PFSK-1 (cell line): ENCODE measurements at regions not wholly inside any gene's neighbourhood (a gene's known extent, or its start where the extent isn't known, plus 50 kb on each side); places are given as distances from the start of the nearest gene placed in this dataset.

Experiments used
- FOXP2 ChIP-seq: optimal IDR thresholded peaks from 2 replicates; pipeline ENCODE3; 2011; ENCODE audit warnings: borderline replicate concordance, control low read depth, inconsistent platforms; ENCODE audit not compliant: insufficient read depth; ENCODE audit errors: extremely low read length, extremely low read depth
- POLR2AphosphoS5 ChIP-seq: IDR thresholded peaks from 2 replicates; pipeline ENCODE4 v1.6.1; 2012; ENCODE audit warnings: low read depth, mild to moderate bottlenecking, control low read depth, low read length, moderate library complexity
- REST ChIP-seq, 2 experiments: IDR thresholded peaks; 2 replicates each; pipeline versions ENCODE4 v1.6.1 to v1.8.0; 2011 to 2012; ENCODE audit warnings: low read depth in 2 of 2, low read length in 2 of 2, control low read depth in 1 of 2, inconsistent platforms in 1 of 2, mild to moderate bottlenecking in 1 of 2, moderate library complexity in 1 of 2; ENCODE audit not compliant: insufficient read depth in 1 of 2
- SIN3A ChIP-seq: IDR thresholded peaks from 2 replicates; pipeline ENCODE4 v1.6.1; 2012; ENCODE audit warnings: mild to moderate bottlenecking, low read length, moderate library complexity, borderline replicate concordance; ENCODE audit not compliant: insufficient read depth
- TAF1 ChIP-seq: IDR thresholded peaks from 2 replicates; pipeline ENCODE4 v1.6.1; 2012; ENCODE audit warnings: low read length, control low read depth, borderline replicate concordance; ENCODE audit not compliant: insufficient read depth

DNA sequence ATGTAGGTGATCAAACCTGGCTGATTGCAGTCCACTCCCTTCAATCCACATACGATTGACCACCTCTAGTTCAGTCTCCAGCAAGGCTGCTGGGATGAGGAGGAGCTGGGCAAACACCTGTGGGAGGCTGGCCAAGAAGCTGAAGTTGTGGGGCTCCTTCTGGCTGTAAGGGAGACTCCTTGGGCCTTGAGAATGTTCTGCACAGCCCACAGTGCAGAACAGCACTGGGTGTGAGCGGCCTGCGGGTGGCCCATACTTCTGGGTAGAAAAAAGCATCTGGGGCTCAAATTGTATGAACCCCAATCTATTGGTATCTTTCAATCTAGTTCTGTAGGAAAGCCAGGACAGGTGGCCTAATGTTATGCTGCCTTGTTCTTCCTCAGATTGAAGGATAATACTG is 1608.8 kb upstream of the PCDH10 start:
- no peak for TF ChIP-seq FOXP2
- TF ChIP-seq TAF1: no peak
- TF ChIP-seq POLR2AphosphoS5: no peak

- TF ChIP-seq POLR2AphosphoS5 (no peak), FOXP2 (no peak), REST (IDR thresholded peaks at IDR 0.05; ENCODE audit: insufficient read depth in 1 of 2, low read depth in 2 of 2, low read length in 2 of 2) (no peak), SIN3A (no peak), TAF1 (no peak)
These were observed 1601.5 kb upstream of the PCDH10 start for GRCh38 chr4:131547506-131547981.

- TF ChIP-seq POLR2AphosphoS5 (no peak), TAF1 (no peak), FOXP2 (no peak), SIN3A (no peak), REST (IDR thresholded peaks at IDR 0.05; ENCODE audit: insufficient read depth in 1 of 2, low read depth in 2 of 2, low read length in 2 of 2) (no peak)
These were observed 1597.8 kb upstream of the PCDH10 start for GRCh38 chr4:131551306-131551705.

- TF ChIP-seq TAF1 (no peak), POLR2AphosphoS5 (no peak), FOXP2 (no peak), SIN3A (no peak), REST (IDR thresholded peaks at IDR 0.05; ENCODE audit: insufficient read depth in 1 of 2, low read depth in 2 of 2, low read length in 2 of 2) (no peak)
These were observed 1583.1 kb upstream of the PCDH10 start for GRCh38 chr4:131566026-131566425.

DNA sequence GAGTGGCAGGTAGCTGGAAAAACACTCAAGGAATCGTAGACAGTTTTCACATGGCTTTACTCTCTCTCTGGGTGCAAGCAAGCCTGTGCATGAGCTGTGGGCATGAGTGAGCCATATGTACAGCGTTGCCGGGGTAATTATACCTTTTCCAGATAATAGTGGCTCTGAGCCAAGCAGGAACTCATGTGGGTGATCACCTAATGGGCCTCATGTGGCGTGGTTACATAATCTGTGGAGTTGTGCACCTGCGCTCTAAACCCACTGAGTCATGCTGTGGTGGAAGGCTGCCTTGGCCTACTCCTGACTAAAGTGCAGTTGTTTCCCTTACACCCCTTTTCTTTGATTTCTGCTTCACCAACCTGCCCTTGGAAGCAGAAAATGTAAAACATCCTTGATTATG is 1564.5 kb upstream of the PCDH10 start:
- TF ChIP-seq REST (IDR thresholded peaks at IDR 0.05; ENCODE audit: insufficient read depth in 1 of 2, low read depth in 2 of 2, low read length in 2 of 2): no peak
